Medulla oblongata (tissue), 1 donor: ENCODE measurements at regions not wholly inside any gene's neighbourhood (a gene's known extent, or its start where the extent isn't known, plus 50 kb on each side); places are given as distances from the start of the nearest gene placed in this dataset.
"Not testable (repeated sequence)": the region's sequence is repeated elsewhere in the genome, so short reads cannot be mapped to it uniquely, and the experiment has no call there.

Experiments
- DNase-seq: peaks from one replicate; pipeline ENCODE4 v3.0.0-alpha.2; 2015; ENCODE audit errors: extremely low spot score

DNA sequence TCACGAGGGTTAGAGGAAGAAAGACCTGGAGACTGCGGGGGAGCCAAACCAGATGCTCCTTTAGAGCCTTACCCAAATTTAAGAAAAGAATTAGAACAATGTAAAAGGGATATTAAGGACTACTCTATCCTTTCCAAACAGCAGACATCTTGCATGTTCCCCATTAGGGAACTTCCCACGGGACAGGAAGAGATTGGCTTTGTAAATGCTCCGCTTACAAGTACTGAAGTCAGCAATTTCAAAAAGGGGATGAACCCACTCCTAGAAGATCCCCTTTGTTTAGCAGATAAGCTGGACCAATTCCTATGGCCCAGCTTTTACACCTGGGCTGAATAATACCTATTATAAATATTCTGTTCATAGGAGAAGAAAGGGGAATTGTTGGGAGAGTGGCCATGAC lies 74.2 kb downstream of the APOBEC1 start:
- DNase-seq = no peak

DNA sequence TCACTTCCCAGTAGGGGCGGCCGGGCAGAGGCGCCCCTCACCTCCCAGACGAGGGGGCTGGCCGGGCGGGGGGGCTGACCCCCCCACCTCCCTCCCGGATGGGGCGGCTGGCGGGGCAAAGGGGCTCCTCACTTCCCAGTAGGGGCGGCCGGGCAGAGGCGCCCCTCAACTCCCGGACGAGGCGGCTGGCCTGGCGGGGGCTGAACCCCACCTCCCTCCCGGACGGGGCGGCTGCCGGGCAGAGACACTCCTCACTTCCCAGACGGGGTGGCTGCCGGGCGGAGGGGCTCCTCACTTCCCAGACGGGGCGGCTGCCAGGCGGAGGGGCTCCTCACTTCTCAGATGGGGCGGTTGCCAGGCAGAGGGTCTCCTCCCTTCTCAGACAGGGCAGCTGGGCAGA lies 75.6 kb downstream of the APOBEC1 start:
- not testable (repeated sequence) for DNase-seq

DNA sequence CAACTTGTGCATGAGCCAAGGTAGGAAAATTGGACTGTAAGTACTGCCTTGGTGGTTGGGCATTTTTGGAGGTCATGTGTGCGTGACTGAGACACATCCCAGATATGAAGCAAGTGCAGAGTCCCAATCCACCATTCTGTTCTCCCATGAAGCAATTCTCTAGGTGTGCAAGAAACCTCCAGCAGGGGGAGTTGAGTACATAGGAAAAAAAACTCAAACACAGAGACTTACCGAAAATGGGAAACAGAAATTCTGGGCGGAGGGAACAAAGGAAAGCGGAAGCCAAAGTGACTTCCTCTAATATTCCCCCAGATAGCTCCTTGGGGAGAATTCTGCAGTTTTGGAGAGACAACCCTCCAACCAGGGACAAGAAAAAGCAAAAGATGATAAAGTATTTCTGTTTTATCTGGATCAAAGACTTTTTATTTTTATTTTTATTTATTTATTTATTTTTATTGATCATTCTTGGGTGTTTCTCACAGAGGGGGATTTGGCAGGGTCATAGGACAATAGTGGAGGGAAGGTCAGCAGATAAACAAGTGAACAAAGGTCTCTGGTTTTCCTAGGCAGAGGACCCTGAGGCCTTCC lies 76.9 kb downstream of the APOBEC1 start:
- peak; percentile 87 for DNase-seq

DNA sequence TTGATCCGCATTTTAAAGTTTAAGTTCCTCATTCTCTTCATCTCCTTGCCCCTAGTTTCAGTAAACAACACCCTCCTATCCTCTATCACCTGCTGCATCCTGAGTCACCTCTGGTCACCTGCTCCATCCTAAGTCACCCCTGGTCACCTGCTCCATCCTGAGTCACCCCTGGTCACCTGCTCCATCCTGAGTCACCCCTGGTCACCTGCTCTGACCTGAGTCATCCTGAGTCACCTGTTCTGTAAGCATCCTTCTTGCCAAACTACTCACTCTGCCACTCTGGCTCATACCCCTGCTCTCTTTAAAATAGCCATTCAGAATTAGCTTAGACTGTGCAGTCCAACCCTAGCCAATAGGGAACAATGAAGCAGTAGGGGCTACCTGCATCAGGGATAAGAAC lies 80.6 kb upstream of the CD163 start:
- DNase-seq = not testable (repeated sequence)

DNA sequence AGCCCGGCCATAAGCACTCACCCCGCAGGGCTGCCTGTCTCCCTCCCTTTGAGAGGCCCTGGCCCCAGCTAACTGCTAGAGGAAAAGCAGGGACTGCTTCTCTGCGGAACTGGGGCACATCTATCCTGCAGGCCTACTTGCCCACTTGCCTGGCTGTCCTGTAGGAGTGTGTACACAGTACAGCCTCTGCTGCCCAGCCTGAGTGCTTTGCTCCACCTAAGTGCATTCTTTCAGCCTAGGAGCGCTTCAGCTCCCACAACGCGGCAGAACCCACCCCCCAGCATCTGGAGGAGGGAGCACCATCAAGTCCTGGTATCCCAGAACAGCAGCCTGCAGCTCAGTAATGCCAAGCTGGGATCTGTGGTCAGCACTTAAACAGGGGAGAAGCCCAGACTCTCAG lies 79.9 kb upstream of the CD163 start:
- no peak for DNase-seq

DNA sequence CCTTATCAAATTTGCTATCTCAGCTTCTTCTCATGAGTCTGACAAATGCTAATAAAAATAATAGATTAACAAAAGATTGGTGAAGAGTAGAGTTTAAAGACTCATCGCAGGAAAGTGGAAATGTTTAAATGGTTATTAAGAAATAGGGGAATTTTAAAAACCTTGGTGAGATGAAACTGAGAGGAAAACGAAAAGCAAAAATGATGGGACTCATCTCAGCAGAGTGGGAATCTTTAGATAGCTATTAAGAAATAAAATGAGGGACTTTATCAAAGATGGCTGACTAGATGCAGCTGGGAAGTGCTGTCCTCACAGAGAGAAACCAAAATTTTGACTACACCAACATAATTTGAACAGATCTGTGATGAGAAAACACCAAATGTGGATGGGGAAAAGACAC lies 79.2 kb upstream of the CD163 start:
- no peak for DNase-seq

DNA sequence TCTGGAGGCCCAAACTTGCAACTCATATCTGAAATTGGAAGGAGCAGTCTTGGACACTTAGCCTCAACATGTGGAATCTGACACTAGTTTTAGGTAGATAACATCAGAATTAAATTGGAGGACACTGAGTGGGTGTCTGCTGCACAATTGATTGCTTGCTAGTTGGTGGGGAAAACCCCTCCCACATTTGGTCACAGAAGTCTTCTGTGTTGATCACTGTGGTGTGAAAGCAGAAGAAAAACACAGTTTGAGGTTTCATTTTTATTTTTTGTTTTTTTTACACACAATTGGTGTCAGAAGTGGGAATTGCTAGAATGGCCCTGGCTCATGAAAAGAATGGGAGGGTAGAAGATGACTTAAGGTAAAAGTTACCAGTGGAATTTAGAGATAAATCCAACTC lies 78.0 kb upstream of the CD163 start:
- DNase-seq = no peak

DNA sequence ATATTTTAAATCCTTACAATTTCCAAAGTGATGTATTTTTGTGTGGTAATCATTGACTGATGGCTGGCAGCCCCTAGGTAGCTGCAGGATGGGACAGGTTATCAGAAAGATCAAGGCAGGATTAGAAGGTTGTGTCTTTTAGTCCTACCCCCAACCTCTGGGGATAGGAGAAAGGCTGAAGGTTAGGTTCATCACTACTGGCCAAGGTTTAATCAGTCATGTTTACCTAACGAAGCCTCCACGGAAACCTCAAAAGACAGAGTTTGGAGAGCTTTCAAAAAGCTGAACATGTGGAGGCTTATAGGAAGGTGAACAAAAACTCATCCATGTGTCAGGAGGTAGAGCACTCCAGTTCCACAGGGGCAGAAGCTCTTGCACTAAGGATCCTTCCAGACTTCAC lies 77.5 kb upstream of the CD163 start:
- no peak for DNase-seq

DNA sequence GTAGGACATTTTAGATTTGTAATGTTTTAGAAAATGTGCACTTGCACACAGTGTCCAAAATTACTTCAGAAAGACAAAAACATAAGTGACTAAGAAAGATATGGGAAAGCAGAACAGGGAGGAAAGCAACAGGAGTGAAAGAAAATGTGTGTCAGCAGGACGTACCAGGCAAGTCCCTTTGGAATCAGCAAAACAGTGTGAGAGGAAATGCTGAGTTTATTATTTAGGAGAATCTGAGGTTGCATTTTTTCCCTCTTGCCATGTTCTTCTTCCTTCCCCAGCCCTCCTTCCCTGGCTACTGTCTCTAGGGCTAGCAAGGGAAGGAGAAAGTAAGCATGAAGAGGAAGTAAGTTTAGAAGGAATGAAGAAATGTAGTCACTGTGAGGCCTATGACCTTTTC lies 67.7 kb upstream of the CD163 start:
- DNase-seq = peak; percentile 11

DNA sequence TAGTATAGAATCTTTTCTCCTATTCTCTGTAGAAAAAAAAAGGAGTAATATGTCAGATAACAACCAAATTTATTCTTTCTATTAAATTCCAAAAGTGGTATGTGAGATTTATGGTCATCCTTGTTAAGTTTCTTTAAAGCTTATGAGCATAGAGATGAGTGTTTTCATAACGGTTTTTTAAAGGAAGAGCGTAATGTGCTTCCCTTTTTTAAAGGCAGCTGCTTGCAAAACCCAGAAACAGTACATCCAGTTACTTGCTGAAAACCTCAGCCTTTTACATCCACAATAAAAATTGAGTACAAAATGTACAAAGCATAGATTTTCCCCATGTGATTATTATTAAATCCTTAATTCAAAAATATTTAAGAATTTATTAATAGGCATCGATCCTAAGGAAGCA lies 53.6 kb upstream of the CD163 start:
- DNase-seq = peak; percentile 25

DNA sequence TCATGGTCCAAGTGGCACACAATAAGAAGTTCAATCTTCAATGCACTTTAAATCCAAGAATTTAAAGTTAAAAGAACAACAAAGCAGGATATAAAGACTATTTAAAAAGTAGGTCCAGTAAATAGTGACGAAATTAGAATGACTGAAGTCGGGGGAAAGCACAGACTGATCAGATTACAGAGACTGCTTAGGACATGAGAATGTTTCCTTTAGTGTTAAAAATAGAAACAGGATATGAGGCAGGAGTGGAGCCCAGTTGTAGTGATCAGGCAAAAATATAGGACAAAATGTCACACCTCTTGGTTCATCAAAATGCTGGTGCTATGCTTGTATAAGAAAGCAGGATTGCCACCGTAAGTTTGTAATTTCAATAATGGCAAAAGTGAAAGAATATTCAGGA lies 52.2 kb upstream of the CD163 start:
- DNase-seq = peak; percentile 25

DNA sequence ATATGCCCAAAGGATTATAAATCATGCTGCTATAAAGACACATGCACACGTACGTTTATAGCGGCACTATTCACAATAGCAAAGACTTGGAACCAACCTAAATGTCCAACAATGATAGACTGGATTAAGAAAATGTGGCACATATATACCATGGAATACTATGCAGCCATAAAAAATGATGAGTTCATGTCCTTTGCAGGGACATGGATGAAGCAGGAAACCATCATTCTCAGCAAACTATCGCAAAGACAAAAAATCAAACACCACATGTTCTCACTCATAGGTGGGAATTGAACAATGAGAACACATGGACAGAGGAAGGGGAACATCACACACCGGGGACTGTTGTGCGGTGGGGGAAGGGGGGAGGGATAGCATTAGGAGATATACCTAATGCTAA lies 51.3 kb upstream of the CD163 start:
- not testable (repeated sequence) for DNase-seq
